MG63 (cell line): ENCODE measurements at regions not wholly inside any gene's neighbourhood (a gene's known extent, or its start where the extent isn't known, plus 50 kb on each side); places are given as distances from the start of the nearest gene placed in this dataset.

Source experiments
- DNase-seq: peaks from one replicate; pipeline ENCODE4 v3.0.0-alpha.2; 2020
- H3K27me3 ChIP-seq: fragments of 250-450 bp; sonication (Bioruptor Pico); 2 replicates; pipeline ENCODE4 v1.5.1; 2020; ENCODE audit warnings: mild to moderate bottlenecking, moderate library complexity
- H3K36me3 ChIP-seq: fragments of 250-450 bp; sonication (Bioruptor Pico); 2 replicates; pipeline ENCODE4 v1.5.1; 2020; ENCODE audit warnings: mild to moderate bottlenecking, moderate library complexity
- H3K4me3 ChIP-seq: fragments of 250-450 bp; sonication (Bioruptor Pico); 2 replicates; pipeline ENCODE4 v1.5.1; 2020; ENCODE audit warnings: mild to moderate bottlenecking, moderate library complexity
- H3K9me3 ChIP-seq: fragments of 250-450 bp; sonication (Bioruptor Pico); 2 replicates; pipeline ENCODE4 v1.5.1; 2020; ENCODE audit warnings: mild to moderate bottlenecking, moderate library complexity

- H3K27me3 ChIP-seq = no peaks in the 10 kb centered on the region
- DNase-seq = no peak
- H3K4me3 ChIP-seq = no peak overlapping the region
- no peaks in the 10 kb centered on the region for H3K9me3 ChIP-seq
- no peaks in the 10 kb centered on the region for H3K36me3 ChIP-seq
Measured at GRCh38 chr11:21888814-21889213, 304.1 kb upstream of the ANO5 start.

- DNase-seq = no peak
- no peaks in the 10 kb centered on the region for H3K27me3 ChIP-seq
Measured at GRCh38 chr11:21892736-21893564, 299.9 kb upstream of the ANO5 start.

GRCh38 chr11:21893565-21893867, 299.4 kb upstream of the ANO5 start:
- no peaks in the 10 kb centered on the region for H3K36me3 ChIP-seq
- DNase-seq = no peak
- no peaks in the 10 kb centered on the region for H3K27me3 ChIP-seq
- no peaks in the 10 kb centered on the region for H3K9me3 ChIP-seq
- no peak overlapping the region for H3K4me3 ChIP-seq

More at GRCh38 chr11:21892736-21893564, 299.9 kb upstream of the ANO5 start:
- no peaks in the 10 kb centered on the region for H3K9me3 ChIP-seq
- no peak overlapping the region for H3K4me3 ChIP-seq
- no peaks in the 10 kb centered on the region for H3K36me3 ChIP-seq

- Histone ChIP-seq H3K9me3 (no peaks in the 10 kb centered on the region), H3K27me3 (no peaks in the 10 kb centered on the region), H3K4me3 (no peak overlapping the region), H3K36me3 (no peaks in the 10 kb centered on the region)
- no peak for DNase-seq
Measured at GRCh38 chr11:21894492-21894891, 298.4 kb upstream of the ANO5 start.

- H3K9me3 ChIP-seq = no peaks in the 10 kb centered on the region
- H3K27me3 ChIP-seq = no peaks in the 10 kb centered on the region
- H3K36me3 ChIP-seq = no peaks in the 10 kb centered on the region
- H3K4me3 ChIP-seq = no peak overlapping the region
- DNase-seq = no peak
Measured at GRCh38 chr11:21895686-21896085, 297.2 kb upstream of the ANO5 start.

- Histone ChIP-seq H3K36me3 (no peaks in the 10 kb centered on the region), H3K4me3 (no peak overlapping the region), H3K9me3 (no peaks in the 10 kb centered on the region), H3K27me3 (no peaks in the 10 kb centered on the region)
- no peak for DNase-seq
Measured at GRCh38 chr11:21896216-21896615, 296.7 kb upstream of the ANO5 start.

- no peak for DNase-seq
- Histone ChIP-seq H3K36me3 (no peaks in the 10 kb centered on the region), H3K27me3 (no peaks in the 10 kb centered on the region), H3K9me3 (no peaks in the 10 kb centered on the region), H3K4me3 (no peak overlapping the region)
Measured at GRCh38 chr11:21896746-21897602, 295.9 kb upstream of the ANO5 start.

- no peaks in the 10 kb centered on the region for H3K9me3 ChIP-seq
- no peak for DNase-seq
- no peaks in the 10 kb centered on the region for H3K27me3 ChIP-seq
- no peaks in the 10 kb centered on the region for H3K36me3 ChIP-seq
- no peak overlapping the region for H3K4me3 ChIP-seq
Measured at GRCh38 chr11:21897752-21898151, 295.1 kb upstream of the ANO5 start.

- H3K27me3 ChIP-seq = no peaks in the 10 kb centered on the region
- DNase-seq = no peak
Measured at GRCh38 chr11:21908211-21908610, 284.7 kb upstream of the ANO5 start.

GRCh38 chr11:21909145-21909544, 283.7 kb upstream of the ANO5 start:
- H3K27me3 ChIP-seq = no peaks in the 10 kb centered on the region
- no peak for DNase-seq
- no peaks in the 10 kb centered on the region for H3K9me3 ChIP-seq
- no peak overlapping the region for H3K4me3 ChIP-seq
- no peaks in the 10 kb centered on the region for H3K36me3 ChIP-seq

More at GRCh38 chr11:21908211-21908610, 284.7 kb upstream of the ANO5 start:
- no peak overlapping the region for H3K4me3 ChIP-seq
- H3K9me3 ChIP-seq = no peaks in the 10 kb centered on the region
- H3K36me3 ChIP-seq = no peaks in the 10 kb centered on the region

GRCh38 chr11:21911061-21911460, 281.8 kb upstream of the ANO5 start:
- no peak for DNase-seq
- Histone ChIP-seq H3K36me3 (no peaks in the 10 kb centered on the region), H3K27me3 (no peaks in the 10 kb centered on the region), H3K9me3 (no peaks in the 10 kb centered on the region), H3K4me3 (no peak overlapping the region)

- no peak for DNase-seq
- Histone ChIP-seq H3K9me3 (no peaks in the 10 kb centered on the region), H3K4me3 (no peak overlapping the region)
Measured at GRCh38 chr11:21912285-21912684, 280.6 kb upstream of the ANO5 start.

GRCh38 chr11:21921151-21921550, 271.7 kb upstream of the ANO5 start:
- no peaks in the 10 kb centered on the region for H3K27me3 ChIP-seq
- H3K9me3 ChIP-seq = no peaks in the 10 kb centered on the region
- no peak for DNase-seq

More at GRCh38 chr11:21912285-21912684, 280.6 kb upstream of the ANO5 start:
- no peaks in the 10 kb centered on the region for H3K27me3 ChIP-seq
- no peaks in the 10 kb centered on the region for H3K36me3 ChIP-seq

GRCh38 chr11:21924262-21924661, 268.6 kb upstream of the ANO5 start:
- H3K9me3 ChIP-seq = no peaks in the 10 kb centered on the region
- H3K27me3 ChIP-seq = no peaks in the 10 kb centered on the region
- DNase-seq = no peak
- H3K36me3 ChIP-seq = no peaks in the 10 kb centered on the region
- H3K4me3 ChIP-seq = no peak overlapping the region

More at GRCh38 chr11:21921151-21921550, 271.7 kb upstream of the ANO5 start:
- Histone ChIP-seq H3K36me3 (no peaks in the 10 kb centered on the region), H3K4me3 (no peak overlapping the region)

GRCh38 chr11:21927628-21928027, 265.3 kb upstream of the ANO5 start:
- H3K36me3 ChIP-seq = no peaks in the 10 kb centered on the region
- DNase-seq = no peak
- no peak overlapping the region for H3K4me3 ChIP-seq
- no peaks in the 10 kb centered on the region for H3K9me3 ChIP-seq
- no peaks in the 10 kb centered on the region for H3K27me3 ChIP-seq

GRCh38 chr11:21928847-21929246, 264.0 kb upstream of the ANO5 start:
- DNase-seq = no peak
- no peak overlapping the region for H3K4me3 ChIP-seq
- no peaks in the 10 kb centered on the region for H3K9me3 ChIP-seq
- H3K27me3 ChIP-seq = no peaks in the 10 kb centered on the region
- no peaks in the 10 kb centered on the region for H3K36me3 ChIP-seq

- no peaks in the 10 kb centered on the region for H3K36me3 ChIP-seq
- H3K9me3 ChIP-seq = no peaks in the 10 kb centered on the region
- H3K4me3 ChIP-seq = no peak overlapping the region
- no peak for DNase-seq
- no peaks in the 10 kb centered on the region for H3K27me3 ChIP-seq
Measured at GRCh38 chr11:21930408-21930807, 262.5 kb upstream of the ANO5 start.
